AG04449 (cell line): ENCODE measurements at regions not wholly inside any gene's neighbourhood (a gene's known extent, or its start where the extent isn't known, plus 50 kb on each side); places are given as distances from the start of the nearest gene placed in this dataset.

Experiments
- CTCF ChIA-PET: fragments of 350-600 bp; formaldehyde crosslinking; extraction: SDS; loops from one replicate; lab custom pipeline; 2021; ENCODE audit warnings: antibody characterized with exemption; lab: Yijun Ruan, JAX
- POLR2A ChIA-PET: fragments of 400-600, 350-600 bp; formaldehyde crosslinking; extraction: SDS; loops from one replicate; lab custom pipeline; 2020; ENCODE audit warnings: antibody characterized with exemption, inconsistent platforms; lab: Yijun Ruan, JAX
- DNase-seq: peaks from one replicate; pipeline ENCODE4 v3.0.0-alpha.2; 2010; ENCODE audit warnings: low read depth, low spot score
- H3K4me3 ChIP-seq: 2 replicates; pipeline ENCODE4 v1.5.1; 2011; ENCODE audit warnings: low read depth, mild to moderate bottlenecking, control low read depth, low read length
- CTCF ChIP-seq: IDR thresholded peaks from one replicate; pipeline ENCODE4 v1.5.1; 2011; ENCODE audit warnings: mild to moderate bottlenecking, moderate library complexity, low read length, control low read depth, inconsistent platforms; ENCODE audit not compliant: insufficient read depth; ENCODE audit errors: missing control alignments

- no peak for TF ChIP-seq CTCF
- ChIA-PET POLR2A (no interaction called here), CTCF (interaction anchor here (0.9 to 1.4 kb wide), 8 partner anchors 33 to 732 kb away, joined by 3 to 5 read pairs (median 3); no protein-coding TSS in a partner anchor)
- peak overlapping the region; percentile 39 for H3K4me3 ChIP-seq
- no peak for DNase-seq
Observed at GRCh38 chr12:4031703-4032291, 158.6 kb upstream of the PARP11 start.

- CTCF ChIA-PET, result interaction anchor here (0.9 to 1.4 kb wide), 6 partner anchors 33 to 731 kb away, joined by 3 to 4 read pairs (median 3); no protein-coding TSS in a partner anchor
- POLR2A ChIA-PET, result interaction anchor here (0.6 kb wide), 1 partner anchor 290 kb away, joined by 3 read pairs; no protein-coding TSS in a partner anchor
- peak; percentile 93 for DNase-seq
- TF ChIP-seq CTCF, result no peak
- H3K4me3 ChIP-seq, result peak overlapping the region; percentile 53
Observed at GRCh38 chr12:4030929-4031702, 157.9 kb upstream of the PARP11 start.

- no peak overlapping the region for H3K4me3 ChIP-seq
- CTCF ChIA-PET, result interaction anchor here (1.0 to 1.4 kb wide), 2 partner anchors 10 to 250 kb away, joined by 3 to 4 read pairs; no protein-coding TSS in a partner anchor
- TF ChIP-seq CTCF, result no peak
- no peak for DNase-seq
- POLR2A ChIA-PET, result no interaction called here
Observed at GRCh38 chr12:4027412-4027811, 154.2 kb upstream of the PARP11 start.

GRCh38 chr12:4026517-4026916 is 153.3 kb upstream of the PARP11 start:
- H3K4me3 ChIP-seq, result no peak overlapping the region
- POLR2A ChIA-PET, result no interaction called here
- no peak for DNase-seq
- CTCF ChIA-PET, result interaction anchor here (1.0 kb wide), 1 partner anchor 10 kb away, joined by 3 read pairs; no protein-coding TSS in a partner anchor
- TF ChIP-seq CTCF, result no peak

DNA sequence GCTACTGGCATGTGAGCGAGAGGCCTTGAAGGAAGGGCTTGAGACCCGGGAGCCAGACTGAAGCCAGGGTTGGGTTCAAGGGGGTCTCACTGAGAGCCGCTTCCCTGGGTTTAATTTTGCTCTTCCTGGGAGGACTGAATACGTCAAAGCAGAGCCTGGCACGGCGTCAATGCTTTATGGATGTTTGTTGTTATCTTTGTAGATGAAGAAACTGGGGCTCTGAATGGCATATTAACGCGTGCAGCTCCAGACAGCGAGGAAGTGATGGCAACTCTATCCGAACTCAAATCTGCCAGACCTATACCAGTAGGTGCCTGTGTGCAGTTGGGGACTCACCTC is 152.8 kb upstream of the PARP11 start:
- POLR2A ChIA-PET, result no interaction called here
- no peak overlapping the region for H3K4me3 ChIP-seq
- no peak for TF ChIP-seq CTCF
- CTCF ChIA-PET, result interaction anchor here (1.0 kb wide), 1 partner anchor 10 kb away, joined by 3 read pairs; no protein-coding TSS in a partner anchor
- no peak for DNase-seq
